ENCODE measurements at regions not wholly inside any gene's neighbourhood (a gene's known extent, or its start where the extent isn't known, plus 50 kb on each side); places are given as distances from the start of the nearest gene placed in this dataset.

DNA sequence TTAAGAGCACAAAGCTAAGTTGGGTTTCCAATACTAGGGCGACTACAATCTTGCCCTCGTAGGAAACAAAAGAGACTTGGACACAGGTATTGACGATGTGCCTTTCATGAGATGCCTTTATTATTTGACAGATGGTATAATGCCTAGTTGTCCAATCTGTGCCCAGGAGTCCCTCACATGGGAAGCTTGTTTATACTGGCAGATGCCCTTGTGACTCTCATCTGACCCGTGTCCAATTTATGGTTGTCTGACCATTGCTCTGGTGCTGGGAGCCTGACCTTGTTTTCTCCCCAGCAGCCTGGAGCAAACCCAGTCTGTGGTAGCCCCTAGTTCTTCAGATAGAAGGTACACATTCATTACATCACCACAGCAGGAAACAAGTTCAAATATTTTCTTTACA is 511.7 kb downstream of the AGTPBP1 start:
- dilution Hi-C loops (cut with MboI; ENCODE audit: extremely low pct_ligation_motif_present, low sequenced_read_pairs), result no loop called here
- no peak overlapping the region for H3K27ac ChIP-seq (ENCODE audit: control insufficient read depth, insufficient read depth, low read length)
- no peak overlapping the region for H3K4me3 ChIP-seq (ENCODE audit: control insufficient read depth in 2 of 3, extremely low read depth in 1 of 3, insufficient read depth in 2 of 3, low read depth in 1 of 3, low read length in 3 of 3)
- TF ChIP-seq EZH2 (IDR thresholded peaks at IDR 0.05; ENCODE audit: low read length), result no peak
- TF ChIP-seq, protein P1, sequence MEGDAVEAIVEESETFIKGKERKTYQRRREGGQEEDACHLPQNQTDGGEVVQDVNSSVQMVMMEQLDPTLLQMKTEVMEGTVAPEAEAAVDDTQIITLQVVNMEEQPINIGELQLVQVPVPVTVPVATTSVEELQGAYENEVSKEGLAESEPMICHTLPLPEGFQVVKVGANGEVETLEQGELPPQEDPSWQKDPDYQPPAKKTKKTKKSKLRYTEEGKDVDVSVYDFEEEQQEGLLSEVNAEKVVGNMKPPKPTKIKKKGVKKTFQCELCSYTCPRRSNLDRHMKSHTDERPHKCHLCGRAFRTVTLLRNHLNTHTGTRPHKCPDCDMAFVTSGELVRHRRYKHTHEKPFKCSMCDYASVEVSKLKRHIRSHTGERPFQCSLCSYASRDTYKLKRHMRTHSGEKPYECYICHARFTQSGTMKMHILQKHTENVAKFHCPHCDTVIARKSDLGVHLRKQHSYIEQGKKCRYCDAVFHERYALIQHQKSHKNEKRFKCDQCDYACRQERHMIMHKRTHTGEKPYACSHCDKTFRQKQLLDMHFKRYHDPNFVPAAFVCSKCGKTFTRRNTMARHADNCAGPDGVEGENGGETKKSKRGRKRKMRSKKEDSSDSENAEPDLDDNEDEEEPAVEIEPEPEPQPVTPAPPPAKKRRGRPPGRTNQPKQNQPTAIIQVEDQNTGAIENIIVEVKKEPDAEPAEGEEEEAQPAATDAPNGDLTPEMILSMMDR (optimal IDR thresholded peaks at IDR 0.05 in 1 of 3, IDR thresholded peaks at IDR 0.05 in 1 of 3, conservative IDR thresholded peaks at IDR 0.05 in 1 of 3; ENCODE audit: extremely low read depth in 1 of 3, insufficient read depth in 2 of 3, low read length in 3 of 3), result no peak
- no peak overlapping the region for H3K9ac ChIP-seq (ENCODE audit: control insufficient read depth, extremely low read depth, insufficient read depth, low read length)
- no peaks in the 10 kb centered on the region for H4K20me1 ChIP-seq (ENCODE audit: control insufficient read depth, extremely low read depth, insufficient read depth, low read length)
- H3K9me1 ChIP-seq (ENCODE audit: control insufficient read depth, extremely low read depth, insufficient read depth, low read length), result no peaks in the 10 kb centered on the region
- no peak overlapping the region for H3K4me2 ChIP-seq (ENCODE audit: control insufficient read depth, extremely low read depth, insufficient read depth, low read depth, low read length)
- no peak overlapping the region for H2AFZ ChIP-seq (ENCODE audit: control insufficient read depth, low read length)
- no peaks in the 10 kb centered on the region for H3K9me3 ChIP-seq (ENCODE audit: control insufficient read depth, low read depth, low read length)
- H3K27me3 ChIP-seq (ENCODE audit: control insufficient read depth, extremely low read depth, insufficient read depth, low read length), result no peaks in the 10 kb centered on the region
- DNase-seq (ENCODE audit: low read depth, low spot score) (no peak), FAIRE-seq (no peak)
- H3K79me2 ChIP-seq (ENCODE audit: control insufficient read depth, insufficient read depth, low read length), result no peaks in the 10 kb centered on the region
- H3K36me3 ChIP-seq (ENCODE audit: control insufficient read depth in 2 of 2, extremely low read depth in 1 of 2, insufficient read depth in 2 of 2, low read length in 2 of 2), result no peaks in the 10 kb centered on the region
- peaks cover 9% of the 10 kb centered on the region for H3K4me1 ChIP-seq (ENCODE audit: control insufficient read depth, extremely low read depth, insufficient read depth, low read length)

DNA sequence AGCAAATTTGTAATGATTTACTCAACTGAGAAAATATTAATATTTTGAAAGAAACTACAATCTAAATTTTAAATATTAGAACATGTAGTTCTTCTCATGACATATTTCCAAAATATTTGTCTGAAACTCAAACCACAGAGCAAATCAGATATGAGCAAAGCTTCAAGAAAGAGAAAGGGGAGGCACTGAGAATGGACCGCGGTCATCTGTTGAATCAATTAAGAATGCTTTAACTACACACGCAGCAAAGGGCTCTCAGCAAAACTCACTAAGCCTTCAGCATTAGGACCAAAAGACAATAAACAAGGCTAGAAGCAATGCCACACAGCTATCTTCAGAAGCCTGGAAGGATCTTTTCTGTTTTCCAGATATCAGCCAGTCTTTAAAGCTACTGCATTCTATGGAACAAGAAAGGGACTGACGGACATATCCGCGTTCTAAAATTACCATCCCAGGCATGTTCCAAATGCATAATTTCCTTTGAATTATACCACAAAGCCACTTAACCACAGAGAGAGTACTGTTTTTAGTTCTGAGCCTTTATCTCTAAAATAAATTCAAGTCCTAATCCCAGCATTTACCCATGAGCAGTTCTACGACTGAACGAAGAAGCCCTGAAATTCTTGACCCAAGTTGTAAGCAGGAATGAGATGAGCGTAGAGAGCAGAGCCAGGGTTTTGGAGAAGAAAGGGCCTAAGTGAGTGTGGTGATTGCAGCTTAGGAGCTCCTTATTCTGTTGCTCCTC is 513.5 kb downstream of the AGTPBP1 start:
- FAIRE-seq (no peak), DNase-seq (ENCODE audit: low read depth, low spot score) (no peak)
- Histone ChIP-seq H3K4me3 (ENCODE audit: control insufficient read depth in 2 of 3, extremely low read depth in 1 of 3, insufficient read depth in 2 of 3, low read depth in 1 of 3, low read length in 3 of 3) (no peak overlapping the region), H2AFZ (ENCODE audit: control insufficient read depth, low read length) (no peak overlapping the region), H3K9me1 (ENCODE audit: control insufficient read depth, extremely low read depth, insufficient read depth, low read length) (no peaks in the 10 kb centered on the region), H3K27ac (ENCODE audit: control insufficient read depth, insufficient read depth, low read length) (no peak overlapping the region), H4K20me1 (ENCODE audit: control insufficient read depth, extremely low read depth, insufficient read depth, low read length) (no peaks in the 10 kb centered on the region), H3K9ac (ENCODE audit: control insufficient read depth, extremely low read depth, insufficient read depth, low read length) (no peak overlapping the region), H3K79me2 (ENCODE audit: control insufficient read depth, insufficient read depth, low read length) (no peaks in the 10 kb centered on the region), H3K27me3 (ENCODE audit: control insufficient read depth, extremely low read depth, insufficient read depth, low read length) (no peaks in the 10 kb centered on the region), H3K4me2 (ENCODE audit: control insufficient read depth, extremely low read depth, insufficient read depth, low read depth, low read length) (no peak overlapping the region), H3K36me3 (ENCODE audit: control insufficient read depth in 2 of 2, extremely low read depth in 1 of 2, insufficient read depth in 2 of 2, low read length in 2 of 2) (no peaks in the 10 kb centered on the region), H3K4me1 (ENCODE audit: control insufficient read depth, extremely low read depth, insufficient read depth, low read length) (peaks cover 26% of the 10 kb centered on the region), H3K9me3 (ENCODE audit: control insufficient read depth, low read depth, low read length) (no peaks in the 10 kb centered on the region)
- dilution Hi-C loops (cut with MboI; ENCODE audit: extremely low pct_ligation_motif_present, low sequenced_read_pairs), result no loop called here
- TF ChIP-seq EZH2 (IDR thresholded peaks at IDR 0.05; ENCODE audit: low read length), result no peak
- TF ChIP-seq, protein P1 (optimal IDR thresholded peaks at IDR 0.05 in 1 of 3, IDR thresholded peaks at IDR 0.05 in 1 of 3, conservative IDR thresholded peaks at IDR 0.05 in 1 of 3; ENCODE audit: extremely low read depth in 1 of 3, insufficient read depth in 2 of 3, low read length in 3 of 3), result no peak
